ENCODE measurements at regions not wholly inside any gene's neighbourhood (a gene's known extent, or its start where the extent isn't known, plus 50 kb on each side); places are given as distances from the start of the nearest gene placed in this dataset.

DNA sequence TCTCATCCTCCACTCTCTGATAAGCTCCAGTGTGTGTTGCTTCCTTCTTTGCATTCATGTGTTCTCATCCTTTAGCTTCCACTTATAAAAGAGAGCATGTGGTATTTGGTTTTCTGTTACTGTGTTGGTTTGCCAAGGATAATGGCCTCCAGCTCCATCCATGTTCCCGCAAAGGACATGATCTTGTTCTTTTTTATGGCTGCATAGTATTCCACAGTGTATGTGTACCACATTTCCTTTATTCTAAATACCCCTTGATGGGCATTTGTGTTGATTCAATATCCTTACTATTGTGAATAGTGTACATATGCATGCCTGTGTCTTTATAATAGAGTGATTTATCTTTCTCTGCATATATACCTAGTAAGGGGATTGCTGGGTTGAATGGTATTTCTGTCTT, 155.1 kb downstream of the DCK start:
- no peak overlapping the region for H4K91ac ChIP-seq (replicated peaks; ENCODE audit: insufficient read length, low read length)
- no peaks in the 10 kb centered on the region; a peak in 1 of 4 replicates for H3K9me3 ChIP-seq (ENCODE audit: insufficient read depth in 2 of 2, low read depth in 1 of 2, low read length in 1 of 2)
- no peaks in the 10 kb centered on the region for H4K20me1 ChIP-seq (replicated peaks in 1 of 2; ENCODE audit: control insufficient read depth in 1 of 2, insufficient read depth in 2 of 2, low read length in 2 of 2)
- H3K23ac ChIP-seq (ENCODE audit: insufficient read length): no peak overlapping the region
- FAIRE-seq (no peak), DNase-seq (ENCODE audit: low read depth in 1 of 2, low spot score in 2 of 2) (no peak)
- no peak overlapping the region for H3K4me2 ChIP-seq (ENCODE audit: insufficient read depth in 1 of 2, low read depth in 2 of 2, low read length in 2 of 2)
- ChIA-PET POLR2A (ENCODE audit: partially characterized antibody) (no interaction called here), CTCF (ENCODE audit: partially characterized antibody) (interaction anchor here (0.9 kb wide), 1 partner anchor 80 kb away, joined by 3 read pairs; no protein-coding TSS in a partner anchor)
- H3K4ac ChIP-seq (replicated peaks; ENCODE audit: insufficient read length, low read depth, low read length): no peak overlapping the region
- no peak overlapping the region for H3K18ac ChIP-seq (ENCODE audit: extremely low read depth, low read length)
- H3K9ac ChIP-seq (replicated peaks in 1 of 4; ENCODE audit: extremely low read depth in 1 of 4, low read depth in 3 of 4, low read length in 3 of 4): no peak overlapping the region
- TF ChIP-seq BCL11A (IDR thresholded peaks at IDR 0.05; ENCODE audit: low read depth in 2 of 2, low read length in 2 of 2) (no peak), RNF2 (IDR thresholded peaks at IDR 0.05; ENCODE audit: borderline replicate concordance, low read depth, low read length, missing control alignments, poor library complexity, severe bottlenecking) (no peak), MAFK (IDR thresholded peaks at IDR 0.05; ENCODE audit: low read depth, low read length) (no peak), TBP (IDR thresholded peaks at IDR 0.05; ENCODE audit: low read depth, low read length) (no peak), SP2 (IDR thresholded peaks at IDR 0.05; ENCODE audit: low read length) (no peak), CHD1 (IDR thresholded peaks at IDR 0.05; ENCODE audit: low read depth, low read length) (no peak), RFX5 (IDR thresholded peaks at IDR 0.05; ENCODE audit: borderline replicate concordance, low read depth, low read length) (no peak), HDAC6 (IDR thresholded peaks at IDR 0.05; ENCODE audit: low read depth, low read length) (no peak), POLR2AphosphoS5 (IDR thresholded peaks at IDR 0.05; ENCODE audit: low read depth, low read length) (no peak), SIX5 (IDR thresholded peaks at IDR 0.05; ENCODE audit: low read depth, low read length) (no peak), SIRT6 (IDR thresholded peaks at IDR 0.05; ENCODE audit: low read length) (no peak), POLR2A (IDR thresholded peaks at IDR 0.05; ENCODE audit: control extremely low read depth in 1 of 2, low read depth in 2 of 2, low read length in 2 of 2) (no peak), TCF12 (IDR thresholded peaks at IDR 0.05; ENCODE audit: low read depth, low read length) (no peak), KDM5A (IDR thresholded peaks at IDR 0.05; ENCODE audit: low read length) (no peak), KDM4A (IDR thresholded peaks at IDR 0.05; ENCODE audit: low read depth, low read length, severe bottlenecking) (no peak), ASH2L (IDR thresholded peaks at IDR 0.05; ENCODE audit: low read length) (no peak)
- TF ChIP-seq, protein P1, sequence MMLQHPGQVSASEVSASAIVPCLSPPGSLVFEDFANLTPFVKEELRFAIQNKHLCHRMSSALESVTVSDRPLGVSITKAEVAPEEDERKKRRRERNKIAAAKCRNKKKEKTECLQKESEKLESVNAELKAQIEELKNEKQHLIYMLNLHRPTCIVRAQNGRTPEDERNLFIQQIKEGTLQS (IDR thresholded peaks at IDR 0.05; ENCODE audit: insufficient read depth, low read depth, low read length): no peak
- no peak overlapping the region for H4K8ac ChIP-seq (ENCODE audit: extremely low read depth, insufficient read depth, low read length)
- no peak overlapping the region for H2BK5ac ChIP-seq (ENCODE audit: low read depth, low read length)
- H3K36me3 ChIP-seq (ENCODE audit: control insufficient read depth in 2 of 4, insufficient read depth in 4 of 4, low read length in 3 of 4): no peaks in the 10 kb centered on the region
- no peak overlapping the region for H2AFZ ChIP-seq (ENCODE audit: low read length)
- no peaks in the 10 kb centered on the region for H3K23me2 ChIP-seq (ENCODE audit: low read depth, low read length)
- H2BK12ac ChIP-seq (ENCODE audit: low read depth, low read length): no peak overlapping the region
- no peak overlapping the region for H2AK5ac ChIP-seq (ENCODE audit: low read depth, low read length)
- no peak overlapping the region for H4K5ac ChIP-seq (ENCODE audit: insufficient read length, low read depth, low read length)
- no peaks in the 10 kb centered on the region for H3K4me1 ChIP-seq (replicated peaks in 1 of 4; ENCODE audit: control insufficient read depth in 3 of 4, insufficient read depth in 4 of 4, low read length in 3 of 4)
- no peaks in the 10 kb centered on the region for H3K79me1 ChIP-seq (ENCODE audit: low read depth, low read length)
- H3K14ac ChIP-seq (ENCODE audit: insufficient read length): no peak overlapping the region
- H2BK20ac ChIP-seq (ENCODE audit: low read length): no peak overlapping the region
- H3K56ac ChIP-seq (replicated peaks; ENCODE audit: insufficient read length, low read depth, low read length): no peak overlapping the region
- H3K27ac ChIP-seq (ENCODE audit: low read depth, low read length): no peak overlapping the region
- no peak overlapping the region for H2BK120ac ChIP-seq (replicated peaks; ENCODE audit: low read depth, low read length)
- no peaks in the 10 kb centered on the region for H3K27me3 ChIP-seq (replicated peaks in 1 of 4; ENCODE audit: control insufficient read depth in 3 of 4, extremely low read depth in 1 of 4, insufficient read depth in 3 of 4, low read length in 3 of 4)
- 100% methylated on average over 1 of the region's 1 CpG; no CpG with 5 or more reads in 1 of the 2 experiments for WGBS, 2 experiments (ENCODE audit: extremely low coverage in 1 of 2, insufficient coverage in 1 of 2, insufficient read length in 1 of 2, insufficient replicate concordance in 2 of 2, low coverage in 1 of 2, low lambda C conversion rate in 2 of 2, missing lambda C conversion rate in 1 of 2)
- H3K4me3 ChIP-seq (ENCODE audit: extremely low read depth in 1 of 4, insufficient read depth in 2 of 4, low read depth in 3 of 4, low read length in 4 of 4): no peak overlapping the region
- H2BK15ac ChIP-seq (ENCODE audit: low read length): no peak overlapping the region
- no peaks in the 10 kb centered on the region for H3K79me2 ChIP-seq (ENCODE audit: control insufficient read depth in 1 of 2, insufficient read depth in 2 of 2, low read length in 2 of 2)
